OCI-LY7 (cell line): ENCODE measurements at regions not wholly inside any gene's neighbourhood (a gene's known extent, or its start where the extent isn't known, plus 50 kb on each side); places are given as distances from the start of the nearest gene placed in this dataset.

Experiments used
- BruUV-seq: library from RNA; stranded (reverse); fragments of 400-500 nt; replicated peaks from 2 replicates; lab custom pipeline; 2021; lab: Mats Ljungman, UMichigan
- CTCF ChIA-PET: fragments of 300-600 bp; sonication (Branson Sonifier 250); formaldehyde crosslinking; loops from one replicate; lab custom pipeline; 2022; ENCODE audit warnings: antibody characterized with exemption; ENCODE audit not compliant: unreplicated experiment; lab: Charles Lee
- POLR2A ChIA-PET: fragments of 300-600 bp; sonication (Branson Sonifier 250); formaldehyde crosslinking; loops from one replicate; lab custom pipeline; 2022; ENCODE audit warnings: antibody characterized with exemption; lab: Charles Lee
- DNase-seq: peaks from one replicate; pipeline ENCODE4 v3.0.0-alpha.2; 2015; ENCODE audit warnings: low spot score
- H2AFZ ChIP-seq: fragments of 200-600 bp; sonication (generic), shearing (Covaris generic); 2 replicates; pipeline ENCODE4 v1.6.1; 2014; ENCODE audit warnings: mild to moderate bottlenecking, antibody characterized with exemption, low read length, moderate library complexity
- H3K27ac ChIP-seq: fragments of 200-600 bp; sonication (generic); 2 replicates; pipeline ENCODE4 v1.5.1; 2014; ENCODE audit warnings: mixed run types, low read depth, mild to moderate bottlenecking, moderate library complexity, low read length, inconsistent platforms; ENCODE audit not compliant: poor library complexity, severe bottlenecking
- H3K36me3 ChIP-seq: fragments of 200-600 bp; sonication (generic); 2 replicates; pipeline ENCODE4 v1.6.1; 2014; ENCODE audit warnings: mild to moderate bottlenecking, antibody characterized with exemption, low read length, moderate library complexity, mixed read lengths; ENCODE audit not compliant: insufficient read depth
- H3K4me1 ChIP-seq: fragments of 200-600 bp; sonication (generic); 2 replicates; pipeline ENCODE4 v1.5.1; 2014; ENCODE audit warnings: mild to moderate bottlenecking, low read length; ENCODE audit not compliant: insufficient read depth, poor library complexity, severe bottlenecking
- H3K4me2 ChIP-seq: fragments of 200-600 bp; sonication (generic); 2 replicates; pipeline ENCODE4 v1.6.1; 2014; ENCODE audit warnings: mild to moderate bottlenecking, low read length
- H3K4me3 ChIP-seq: fragments of 200-600 bp; sonication (generic); 2 replicates; pipeline ENCODE4 v1.5.1; 2014; ENCODE audit warnings: mild to moderate bottlenecking, low read depth, low read length; ENCODE audit not compliant: poor library complexity, severe bottlenecking
- H3K79me2 ChIP-seq: fragments of 200-600 bp; sonication (generic); 2 replicates; pipeline ENCODE4 v1.6.1; 2016; ENCODE audit warnings: low read depth, mild to moderate bottlenecking, low read length, moderate library complexity, mixed read lengths; ENCODE audit not compliant: insufficient read depth
- H3K9me2 ChIP-seq: fragments of 200-600 bp; sonication (generic); 2 replicates; pipeline ENCODE4 v1.6.1; 2016; ENCODE audit warnings: mild to moderate bottlenecking, low read length, mixed read lengths; ENCODE audit not compliant: insufficient read depth
- H3K9me3 ChIP-seq: fragments of 200-600 bp; sonication (generic); 2 replicates; pipeline ENCODE4 v1.6.1; 2014; ENCODE audit warnings: mild to moderate bottlenecking, mixed run types, low read length, mixed read lengths
- H4K20me1 ChIP-seq: fragments of 200-600 bp; sonication (generic); 2 replicates; pipeline ENCODE4 v1.6.1; 2014; ENCODE audit warnings: mild to moderate bottlenecking, antibody characterized with exemption, low read length, moderate library complexity, mixed read lengths; ENCODE audit not compliant: insufficient read depth
- EZH2phosphoT487 ChIP-seq: fragments of 200-600 bp; sonication (generic); IDR thresholded peaks from 2 replicates; pipeline ENCODE4 v1.6.1; 2018; ENCODE audit warnings: low read depth, borderline replicate concordance, mild to moderate bottlenecking, mixed run types, antibody characterized with exemption, low read length, moderate library complexity, mixed read lengths
- intact Hi-C: fragments of 100-400 bp; cut with micrococcal nuclease; formaldehyde crosslinking; loops from one replicate; pipeline ENCODE4 v1.10.0; 2022; ENCODE audit not compliant: unreplicated experiment
- TF ChIP-seq, protein P1 (sequence below): fragments of 200-600 bp; sonication (generic); conservative IDR thresholded peaks from 2 replicates; pipeline ENCODE4 v1.5.1; 2014; ENCODE audit warnings: mild to moderate bottlenecking, antibody characterized with exemption, low read length, moderate library complexity, mixed read lengths

DNA sequence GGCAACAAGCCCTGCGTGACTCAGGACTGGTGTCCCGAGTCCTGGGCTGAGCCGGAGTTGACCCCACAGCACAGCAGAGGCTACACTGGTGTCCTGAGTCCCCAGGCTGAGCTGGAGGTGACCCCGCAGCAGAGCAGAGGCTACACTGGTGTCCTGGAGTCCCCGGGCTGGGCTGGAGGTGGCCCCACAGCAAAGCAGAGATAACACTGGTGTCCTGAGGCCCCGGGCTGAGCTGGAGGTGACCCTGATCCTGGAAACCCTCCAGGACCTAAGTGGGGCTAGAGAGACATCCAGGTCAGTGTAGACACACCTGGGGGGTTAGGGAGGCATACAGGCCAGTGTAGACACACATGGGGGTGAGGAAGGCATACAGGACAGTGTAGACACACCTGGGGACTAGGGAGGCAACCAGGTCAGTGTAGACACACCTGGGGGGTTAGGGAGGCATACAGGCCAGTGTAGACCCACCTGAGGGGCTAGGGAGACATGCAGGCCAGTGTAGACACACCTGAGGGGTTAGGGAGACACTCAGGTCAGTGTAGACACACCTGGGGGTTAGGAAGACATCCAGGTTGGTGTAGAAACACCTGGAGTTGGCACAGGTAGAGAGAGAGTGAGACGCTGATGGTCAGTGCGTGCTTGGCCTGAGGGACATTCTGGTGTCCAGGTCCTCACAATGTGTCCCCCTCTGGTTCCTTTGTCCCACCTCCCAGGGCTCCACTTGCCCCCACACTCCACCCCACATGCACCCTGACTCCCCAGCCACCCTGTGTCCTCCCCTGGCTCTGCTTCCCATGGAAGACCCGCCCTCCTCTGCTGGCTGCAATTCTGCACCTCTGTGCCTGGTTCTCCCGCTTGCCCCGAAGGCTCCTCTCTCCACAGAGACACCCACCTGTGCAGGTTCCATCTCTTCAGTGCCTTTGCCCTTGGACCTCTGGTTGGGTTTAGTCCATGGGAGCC, 321.6 kb upstream of the SFSWAP start:
- Histone ChIP-seq H2AFZ (no peak overlapping the region), H3K4me1 (no peaks in the 10 kb centered on the region), H3K9me2 (no peaks in the 10 kb centered on the region), H3K4me2 (no peak overlapping the region), H3K9me3 (no peaks in the 10 kb centered on the region), H3K4me3 (no peak overlapping the region), H3K36me3 (no peaks in the 10 kb centered on the region), H4K20me1 (no peaks in the 10 kb centered on the region), H3K79me2 (no peaks in the 10 kb centered on the region), H3K27ac (no peak overlapping the region)
- intact Hi-C loops = no loop called here
- ChIA-PET POLR2A (no interaction called here), CTCF (no interaction called here)
- no peak for TF ChIP-seq EZH2phosphoT487
- TF ChIP-seq, protein P1, sequence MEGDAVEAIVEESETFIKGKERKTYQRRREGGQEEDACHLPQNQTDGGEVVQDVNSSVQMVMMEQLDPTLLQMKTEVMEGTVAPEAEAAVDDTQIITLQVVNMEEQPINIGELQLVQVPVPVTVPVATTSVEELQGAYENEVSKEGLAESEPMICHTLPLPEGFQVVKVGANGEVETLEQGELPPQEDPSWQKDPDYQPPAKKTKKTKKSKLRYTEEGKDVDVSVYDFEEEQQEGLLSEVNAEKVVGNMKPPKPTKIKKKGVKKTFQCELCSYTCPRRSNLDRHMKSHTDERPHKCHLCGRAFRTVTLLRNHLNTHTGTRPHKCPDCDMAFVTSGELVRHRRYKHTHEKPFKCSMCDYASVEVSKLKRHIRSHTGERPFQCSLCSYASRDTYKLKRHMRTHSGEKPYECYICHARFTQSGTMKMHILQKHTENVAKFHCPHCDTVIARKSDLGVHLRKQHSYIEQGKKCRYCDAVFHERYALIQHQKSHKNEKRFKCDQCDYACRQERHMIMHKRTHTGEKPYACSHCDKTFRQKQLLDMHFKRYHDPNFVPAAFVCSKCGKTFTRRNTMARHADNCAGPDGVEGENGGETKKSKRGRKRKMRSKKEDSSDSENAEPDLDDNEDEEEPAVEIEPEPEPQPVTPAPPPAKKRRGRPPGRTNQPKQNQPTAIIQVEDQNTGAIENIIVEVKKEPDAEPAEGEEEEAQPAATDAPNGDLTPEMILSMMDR = no peak
- no peak for DNase-seq
- BruUV-seq = no TSS peak

DNA sequence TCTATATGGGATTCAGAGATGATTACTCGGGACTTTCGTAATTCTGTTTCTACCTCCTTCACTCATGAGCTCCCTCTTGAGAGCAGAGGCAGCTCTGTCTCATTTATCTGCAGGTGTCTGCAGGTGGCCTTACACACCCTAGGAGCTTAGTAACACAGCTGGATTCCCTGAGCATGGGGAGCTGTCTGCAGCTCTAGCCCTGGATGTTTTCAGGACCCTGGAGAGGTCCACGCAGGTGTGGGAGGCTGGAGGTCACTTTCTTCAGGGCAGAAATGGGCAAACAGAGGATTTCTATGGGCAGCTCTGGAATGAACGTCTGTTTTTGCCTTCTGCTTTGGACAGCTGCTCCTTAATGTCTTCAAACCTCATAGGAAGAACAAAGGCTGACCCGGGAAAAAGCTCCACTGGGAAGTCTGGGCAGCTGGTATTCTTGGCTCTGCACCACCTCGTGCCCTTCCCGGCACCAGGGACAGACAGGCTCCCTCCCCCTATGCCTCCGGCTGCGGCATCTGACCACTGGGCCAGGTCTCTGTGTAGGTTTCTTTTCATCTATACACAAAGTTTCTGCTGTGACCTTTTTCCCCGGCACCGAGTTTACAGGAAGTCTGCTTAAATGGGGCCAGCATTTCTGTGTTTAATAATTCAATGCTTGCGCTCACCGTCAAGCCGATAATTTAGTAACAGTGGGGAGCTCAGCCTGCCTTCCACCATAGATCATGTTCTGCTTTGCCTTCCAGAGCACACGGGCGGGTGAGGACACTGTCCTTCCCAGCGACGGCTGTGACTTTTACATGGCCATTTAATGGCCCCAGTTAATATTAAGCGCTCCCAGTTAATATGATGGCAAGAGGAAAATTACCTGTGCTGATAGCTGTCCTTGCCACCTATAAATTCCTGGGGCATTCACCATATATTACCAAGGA, 320.2 kb upstream of the SFSWAP start:
- H3K79me2 ChIP-seq = no peaks in the 10 kb centered on the region
- no peaks in the 10 kb centered on the region for H3K9me3 ChIP-seq
- H2AFZ ChIP-seq = no peak overlapping the region
- BruUV-seq = no TSS peak
- no peaks in the 10 kb centered on the region for H3K4me1 ChIP-seq
- H3K4me3 ChIP-seq = no peak overlapping the region
- H3K9me2 ChIP-seq = no peaks in the 10 kb centered on the region
- DNase-seq = peak; percentile 14
- no peaks in the 10 kb centered on the region for H4K20me1 ChIP-seq
- no peaks in the 10 kb centered on the region for H3K36me3 ChIP-seq
- ChIA-PET POLR2A (no interaction called here), CTCF (no interaction called here)
- TF ChIP-seq EZH2phosphoT487 = no peak
- TF ChIP-seq, protein P1 = no peak
- intact Hi-C loops = no loop called here
- H3K27ac ChIP-seq = no peak overlapping the region
- no peak overlapping the region for H3K4me2 ChIP-seq
